ENCODE measurements at regions not wholly inside any gene's neighbourhood (a gene's known extent, or its start where the extent isn't known, plus 50 kb on each side); places are given as distances from the start of the nearest gene placed in this dataset.
"Not testable (repeated sequence)": the region's sequence is repeated elsewhere in the genome, so short reads cannot be mapped to it uniquely, and the experiment has no call there.

GRCh38 chr1:189656628-189657530, 820.8 kb downstream of the BRINP3 start:
- in situ Hi-C loops (cut with HindIII; ENCODE audit: low sequenced_read_pairs) = loop anchor here (10.0 kb wide), 1 partner anchor 82 kb away; no protein-coding TSS in a partner anchor

GRCh38 chr1:189657715-189658114, 819.9 kb downstream of the BRINP3 start:
- in situ Hi-C loops (cut with HindIII; ENCODE audit: low sequenced_read_pairs) = loop anchor here (10.0 kb wide), 1 partner anchor 83 kb away; no protein-coding TSS in a partner anchor

GRCh38 chr1:189658381-189658780, 819.3 kb downstream of the BRINP3 start:
- in situ Hi-C loops (cut with HindIII; ENCODE audit: low sequenced_read_pairs) = loop anchor here (10.0 kb wide), 1 partner anchor 84 kb away; no protein-coding TSS in a partner anchor

GRCh38 chr1:189659731-189660130, 817.9 kb downstream of the BRINP3 start:
- in situ Hi-C loops (cut with HindIII; ENCODE audit: low sequenced_read_pairs) = loop anchor here (10.0 kb wide), 1 partner anchor 85 kb away; no protein-coding TSS in a partner anchor

GRCh38 chr1:189662190-189662589, 815.5 kb downstream of the BRINP3 start:
- in situ Hi-C loops (cut with HindIII; ENCODE audit: low sequenced_read_pairs) = no loop called here

GRCh38 chr1:189669846-189670245, 807.8 kb downstream of the BRINP3 start:
- in situ Hi-C loops (cut with HindIII; ENCODE audit: low sequenced_read_pairs) = no loop called here

- in situ Hi-C loops (cut with HindIII; ENCODE audit: low sequenced_read_pairs) = no loop called here
These were observed 804.4 kb downstream of the BRINP3 start for GRCh38 chr1:189673217-189673616.

GRCh38 chr1:189675712-189676244, 801.9 kb downstream of the BRINP3 start:
- in situ Hi-C loops (cut with HindIII; ENCODE audit: low sequenced_read_pairs) = no loop called here

- in situ Hi-C loops (cut with HindIII; ENCODE audit: low sequenced_read_pairs) = no loop called here
These were observed 798.9 kb downstream of the BRINP3 start for GRCh38 chr1:189678779-189679178.

GRCh38 chr1:189681252-189681919, 796.3 kb downstream of the BRINP3 start:
- in situ Hi-C loops (cut with HindIII; ENCODE audit: low sequenced_read_pairs) = no loop called here

- in situ Hi-C loops (cut with HindIII; ENCODE audit: low sequenced_read_pairs) = no loop called here
These were observed 795.1 kb downstream of the BRINP3 start for GRCh38 chr1:189682591-189682990.

- in situ Hi-C loops (cut with HindIII; ENCODE audit: low sequenced_read_pairs) = no loop called here
These were observed 791.4 kb downstream of the BRINP3 start for GRCh38 chr1:189686288-189686687.

- in situ Hi-C loops (cut with HindIII; ENCODE audit: low sequenced_read_pairs) = no loop called here
These were observed 784.5 kb downstream of the BRINP3 start for GRCh38 chr1:189693140-189693539.

- in situ Hi-C loops (cut with HindIII; ENCODE audit: low sequenced_read_pairs) = no loop called here
These were observed 781.4 kb downstream of the BRINP3 start for GRCh38 chr1:189696297-189696696.

GRCh38 chr1:189697113-189697512, 780.6 kb downstream of the BRINP3 start:
- in situ Hi-C loops (cut with HindIII; ENCODE audit: low sequenced_read_pairs) = no loop called here

GRCh38 chr1:189701606-189702005, 776.1 kb downstream of the BRINP3 start:
- in situ Hi-C loops (cut with HindIII; ENCODE audit: low sequenced_read_pairs) = no loop called here

- in situ Hi-C loops (cut with HindIII; ENCODE audit: low sequenced_read_pairs) = no loop called here
These were observed 771.1 kb downstream of the BRINP3 start for GRCh38 chr1:189706594-189706993.

GRCh38 chr1:189708674-189709073, 769.0 kb downstream of the BRINP3 start:
- in situ Hi-C loops (cut with HindIII; ENCODE audit: low sequenced_read_pairs) = no loop called here

- in situ Hi-C loops (cut with HindIII; ENCODE audit: low sequenced_read_pairs) = not testable (repeated sequence)
These were observed 759.4 kb downstream of the BRINP3 start for GRCh38 chr1:189718147-189718795.

- in situ Hi-C loops (cut with HindIII; ENCODE audit: low sequenced_read_pairs) = no loop called here
These were observed 750.9 kb downstream of the BRINP3 start for GRCh38 chr1:189726806-189727205.

GRCh38 chr1:189751311-189751710, 726.4 kb downstream of the BRINP3 start:
- in situ Hi-C loops (cut with HindIII; ENCODE audit: low sequenced_read_pairs) = no loop called here

Measured in DLD1 (cell line).